Heart left ventricle (tissue), 16 donors: ENCODE measurements at regions not wholly inside any gene's neighbourhood (a gene's known extent, or its start where the extent isn't known, plus 50 kb on each side); places are given as distances from the start of the nearest gene placed in this dataset.

ENCODE experiments used
- ATAC-seq, 4 donors: fragments of 200-7000 bp; cut with Tn5 transposase; one replicate each; pipeline ENCODE4 v1.9.1; 2020 to 2022; ENCODE audit warnings: moderate library complexity in 4 of 4, mild to moderate bottlenecking in 3 of 4, moderate number of reproducible peaks in 1 of 4
- DNase-seq, 5 donors: peaks; one replicate each; pipeline ENCODE4 v3.0.0-alpha.2; 2020
- H3K27ac ChIP-seq, 12 donors: fragments of 200-600 bp; sonication (generic) in 4 of 12; one replicate each; pipeline versions ENCODE4 v1.5.0 to v1.8.0; 2016 to 2022; ENCODE audit warnings: mild to moderate bottlenecking in 2 of 12
- H3K27me3 ChIP-seq, 9 donors: fragments of 200-600 bp; sonication (generic) in 2 of 9; one replicate each; pipeline versions ENCODE4 v1.5.1 to v1.8.0; 2016 to 2022; ENCODE audit warnings: mild to moderate bottlenecking in 3 of 9
- H3K36me3 ChIP-seq, 9 donors: fragments of 200-600 bp; sonication (generic) in 2 of 9; one replicate each; pipeline versions ENCODE4 v1.5.0 to v1.8.0; 2018 to 2022; ENCODE audit warnings: mild to moderate bottlenecking in 2 of 9
- H3K4me1 ChIP-seq, 12 donors: fragments of 200-600 bp; sonication (generic) in 4 of 12; one replicate each; pipeline versions ENCODE4 v1.5.0 to v1.8.0; 2016 to 2022; ENCODE audit warnings: mild to moderate bottlenecking in 3 of 12
- H3K4me3 ChIP-seq, 12 donors: fragments of 200-600 bp; sonication (generic) in 4 of 12; one replicate each; pipeline versions ENCODE4 v1.5.0 to v1.8.0; 2017 to 2022; ENCODE audit warnings: mild to moderate bottlenecking in 9 of 12, moderate library complexity in 4 of 12
- H3K9me3 ChIP-seq, 12 donors: fragments of 200-600 bp; sonication (generic) in 4 of 12; one replicate each; pipeline versions ENCODE4 v1.5.0 to v1.8.0; 2016 to 2022; ENCODE audit warnings: mild to moderate bottlenecking in 1 of 12
- CTCF ChIP-seq, 12 donors: fragments of 200-600 bp; sonication (generic) in 4 of 12; IDR thresholded peaks; one replicate each; pipeline versions ENCODE4 v1.5.0 to v1.8.0; 2018 to 2022; ENCODE audit warnings: antibody characterized with exemption in 12 of 12, mild to moderate bottlenecking in 5 of 12
- POLR2A ChIP-seq, 2 donors: fragments of 450-650 bp; IDR thresholded peaks; one replicate each; pipeline ENCODE4 v1.6.1; 2017; ENCODE audit warnings: antibody characterized with exemption in 2 of 2, mild to moderate bottlenecking in 2 of 2, moderate library complexity in 2 of 2
- WGBS, 4 donors: extraction: QIAGEN DNeasy Blood & Tissue Kit in 2 of 4; methylation state at CpG; one replicate each; pipeline versions ENCODE4 v1.1.5 to v1.1.7; 2013 to 2018; 5-methylcytosine and 5-hydroxymethylcytosine counted together
- intact Hi-C, 10 donors: fragments of 100-400 bp; cut with DNase I; formaldehyde crosslinking; loops; one replicate each; pipeline versions ENCODE4 v1.11.1 to v1.14.2; 2022
- donor health status: ischemic (EF 13 %, LVEDD 7.1; RV severe dilation, severe dysfunction).
- donor health status: healthy with polysubstance abuse.
- donor health status: DM: no; HTN: yes; CAD: no.
- donor health status: DM: no; HTN: no; CAD: no.
- donor health status: ischemic (EF 25% LVEDD 6.9; RV normal size, moderate dysfunction).
- donor health status: ischemic (EF 25% LVEDD 5.7; RV mildly dilated, moderate dysfunction).
- donor health status: healthy.
- donor health status: DM: yes; HTN: yes; CAD: no.
- donor health status: ischemic (EF 35%, LVEDD 5.7; RV mildly dilated, moderate dysfunction).
- donor health status: nonischemic (EF 11% LVEDD 7.7; RV severe dilation, severe dysfunction).
- donor health status: DM: yes; HTN: yes; CAD: no.
- donor health status: PGD.
- donor health status: ischemic (EF 29% LVEDD 5.4; RV normal size, mild dysfunction).
- donor health status: nonischemic (EF 23%, LVEDD 6.1; RV moderate dilation, normal function).

- ATAC-seq (no peak), DNase-seq (no peak)
- Histone ChIP-seq H3K9me3 (peaks cover 0 to 5% (median 0%) of the 10 kb centered on the region in 12 donors), H3K36me3 (no peaks in the 10 kb centered on the region), H3K4me1 (no peaks in the 10 kb centered on the region), H3K27ac (no peak overlapping the region), H3K27me3 (no peaks in the 10 kb centered on the region), H3K4me3 (no peak overlapping the region)
- 69 to 76% (median 76%) methylated on average over 4 of the region's 4 CpGs for WGBS, 4 donors
- no peak for TF ChIP-seq CTCF (IDR thresholded peaks at IDR 0.05)
- TF ChIP-seq POLR2A (IDR thresholded peaks at IDR 0.05), result no peak
- intact Hi-C loops, result no loop called here
These were observed 69.2 kb upstream of the DOCK1 start for GRCh38 chr10:126836009-126836408.

- Histone ChIP-seq H3K27me3 (peaks cover 0 to 6% (median 0%) of the 10 kb centered on the region in 9 donors), H3K4me3 (no peak overlapping the region), H3K4me1 (no peaks in the 10 kb centered on the region), H3K9me3 (no peaks in the 10 kb centered on the region), H3K27ac (no peak overlapping the region), H3K36me3 (no peaks in the 10 kb centered on the region)
- DNase-seq (no peak), ATAC-seq (no peak)
- 83 to 91% (median 89%) methylated on average over 4 of the region's 4 CpGs for WGBS, 4 donors
- intact Hi-C loops, result no loop called here
- TF ChIP-seq POLR2A (IDR thresholded peaks at IDR 0.05), result no peak
- TF ChIP-seq CTCF (IDR thresholded peaks at IDR 0.05), result no peak
These were observed 66.9 kb upstream of the DOCK1 start for GRCh38 chr10:126838316-126838715.

GRCh38 chr10:126839094-126839761 lies 66.0 kb upstream of the DOCK1 start:
- Histone ChIP-seq H3K4me3 (no peak overlapping the region), H3K27me3 (peaks cover 0 to 6% (median 0%) of the 10 kb centered on the region in 9 donors), H3K9me3 (no peaks in the 10 kb centered on the region), H3K36me3 (no peaks in the 10 kb centered on the region), H3K27ac (no peak overlapping the region), H3K4me1 (no peaks in the 10 kb centered on the region)
- no peak for ATAC-seq
- DNase-seq, result no peak
- TF ChIP-seq CTCF (IDR thresholded peaks at IDR 0.05) (no peak), POLR2A (IDR thresholded peaks at IDR 0.05) (no peak)
- intact Hi-C loops, result no loop called here
- 36 to 47% (median 43%) methylated on average over 11 of the region's 11 CpGs for WGBS, 4 donors

- no peak overlapping the region for H3K4me3 ChIP-seq
- H3K4me1 ChIP-seq, result no peaks in the 10 kb centered on the region
- DNase-seq, result no peak
- no peak for ATAC-seq
- no peak for TF ChIP-seq CTCF (IDR thresholded peaks at IDR 0.05)
- no peaks in the 10 kb centered on the region for H3K9me3 ChIP-seq
- peaks cover 0 to 6% (median 0%) of the 10 kb centered on the region in 9 donors for H3K27me3 ChIP-seq
- H3K27ac ChIP-seq, result no peak overlapping the region
- intact Hi-C loops, result no loop called here
- WGBS, 4 donors, result 77 to 83% (median 78%) methylated on average over 10 of the region's 10 CpGs
- no peaks in the 10 kb centered on the region for H3K36me3 ChIP-seq
These were observed 64.6 kb upstream of the DOCK1 start for GRCh38 chr10:126840576-126841135.
